ENCODE measurements at regions not wholly inside any gene's neighbourhood (a gene's known extent, or its start where the extent isn't known, plus 50 kb on each side); places are given as distances from the start of the nearest gene placed in this dataset.

GRCh38 chr9:99457981-99458380 lies 235.9 kb downstream of the SEC61B start:
- TF ChIP-seq, protein P1, sequence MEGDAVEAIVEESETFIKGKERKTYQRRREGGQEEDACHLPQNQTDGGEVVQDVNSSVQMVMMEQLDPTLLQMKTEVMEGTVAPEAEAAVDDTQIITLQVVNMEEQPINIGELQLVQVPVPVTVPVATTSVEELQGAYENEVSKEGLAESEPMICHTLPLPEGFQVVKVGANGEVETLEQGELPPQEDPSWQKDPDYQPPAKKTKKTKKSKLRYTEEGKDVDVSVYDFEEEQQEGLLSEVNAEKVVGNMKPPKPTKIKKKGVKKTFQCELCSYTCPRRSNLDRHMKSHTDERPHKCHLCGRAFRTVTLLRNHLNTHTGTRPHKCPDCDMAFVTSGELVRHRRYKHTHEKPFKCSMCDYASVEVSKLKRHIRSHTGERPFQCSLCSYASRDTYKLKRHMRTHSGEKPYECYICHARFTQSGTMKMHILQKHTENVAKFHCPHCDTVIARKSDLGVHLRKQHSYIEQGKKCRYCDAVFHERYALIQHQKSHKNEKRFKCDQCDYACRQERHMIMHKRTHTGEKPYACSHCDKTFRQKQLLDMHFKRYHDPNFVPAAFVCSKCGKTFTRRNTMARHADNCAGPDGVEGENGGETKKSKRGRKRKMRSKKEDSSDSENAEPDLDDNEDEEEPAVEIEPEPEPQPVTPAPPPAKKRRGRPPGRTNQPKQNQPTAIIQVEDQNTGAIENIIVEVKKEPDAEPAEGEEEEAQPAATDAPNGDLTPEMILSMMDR (IDR thresholded peaks at IDR 0.05) = no peak
- TF ChIP-seq POLR2A (IDR thresholded peaks at IDR 0.05) (no peak), POLR2AphosphoS5 (IDR thresholded peaks at IDR 0.05) (no peak), EP300 (IDR thresholded peaks at IDR 0.05) (no peak)
